ENCODE measurements at regions not wholly inside any gene's neighbourhood (a gene's known extent, or its start where the extent isn't known, plus 50 kb on each side); places are given as distances from the start of the nearest gene placed in this dataset.

DNA sequence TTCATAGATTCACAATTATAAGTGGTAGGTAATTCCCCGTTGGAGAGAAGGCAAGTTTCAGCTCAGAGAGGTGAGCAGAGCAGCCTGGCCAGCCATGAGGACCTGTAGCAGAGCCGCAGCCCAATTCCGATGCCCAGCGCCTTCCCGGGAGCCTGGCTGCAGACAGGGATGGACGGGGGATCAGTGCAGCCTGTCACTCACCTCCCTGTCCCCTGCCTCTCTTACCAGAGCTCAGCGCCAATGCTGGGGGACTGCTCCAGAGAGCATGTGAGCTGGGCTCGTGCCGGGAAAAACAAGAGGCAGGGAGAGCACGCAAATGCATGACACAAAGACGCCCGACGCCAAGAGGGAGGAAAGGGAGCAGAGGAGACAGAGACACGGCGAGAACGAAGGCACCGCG lies 231.9 kb downstream of the BCL11B start:
- no peak for DNase-seq

- DNase-seq, result no peak
Measured at GRCh38 chr14:99040711-99041110, 231.3 kb downstream of the BCL11B start.

- DNase-seq, result no peak
Measured at GRCh38 chr14:99041141-99041819, 230.7 kb downstream of the BCL11B start.

- no peak for DNase-seq
Measured at GRCh38 chr14:99041820-99042174, 230.2 kb downstream of the BCL11B start.

DNA sequence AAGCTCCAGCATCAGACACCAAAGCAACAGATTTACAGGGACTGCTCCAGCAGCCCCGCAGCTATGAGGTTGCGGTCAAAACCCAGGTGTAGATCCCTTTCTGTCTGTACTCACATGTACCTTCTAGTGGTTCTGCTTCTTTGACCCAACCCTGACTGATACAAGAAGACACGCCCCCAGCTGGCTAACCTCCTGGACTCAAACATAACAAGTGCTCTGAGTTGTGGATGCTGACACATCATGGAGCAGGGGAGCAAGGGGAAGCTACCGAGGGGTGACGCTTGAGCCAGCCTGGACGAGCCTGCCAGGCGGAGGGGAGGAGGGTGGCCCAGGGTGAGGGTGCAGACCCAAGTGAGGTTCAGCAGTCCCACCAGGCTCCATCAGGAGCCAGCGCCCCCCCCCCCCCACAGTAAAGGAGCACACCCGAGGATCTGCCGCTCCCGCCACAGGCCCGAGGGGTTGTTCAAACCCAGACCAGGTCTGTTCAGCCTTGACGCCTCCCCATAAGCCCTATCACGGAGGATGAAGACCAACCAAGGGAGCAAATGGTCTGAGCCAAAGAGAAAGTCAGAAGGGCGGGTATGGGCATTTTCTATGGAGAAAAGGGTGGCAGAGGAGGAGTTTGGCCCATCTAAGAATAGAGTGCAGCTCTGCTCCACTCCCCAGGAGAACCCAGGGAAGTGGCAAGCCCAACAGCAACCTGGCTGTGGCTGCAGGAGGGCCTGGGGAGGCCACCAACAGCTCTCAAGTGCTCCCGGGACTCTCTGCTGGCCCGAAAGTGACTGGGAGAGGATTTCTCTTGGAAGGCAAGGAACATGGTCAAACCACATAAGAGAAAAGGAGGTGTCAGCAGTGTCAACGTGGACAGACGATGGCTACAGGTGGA lies 229.4 kb downstream of the BCL11B start:
- no peak for DNase-seq

DNA sequence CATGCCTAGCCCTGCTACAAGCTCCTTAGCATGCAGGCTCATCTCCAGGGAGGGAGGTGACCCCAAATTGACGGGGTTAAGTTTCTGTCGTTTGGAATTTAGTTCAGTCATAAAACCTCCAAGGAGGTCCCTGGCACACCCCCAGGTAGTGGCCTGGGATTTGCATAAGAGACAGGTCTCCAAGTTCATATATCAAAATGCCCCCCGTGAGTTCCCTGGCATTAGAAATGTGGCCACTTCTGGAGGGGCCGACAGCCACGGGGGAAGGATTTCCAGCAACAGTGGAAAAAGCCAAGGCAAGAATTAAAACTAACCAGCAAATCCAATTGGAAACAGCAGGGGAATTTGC lies 228.8 kb downstream of the BCL11B start:
- DNase-seq, result no peak

- DNase-seq, result no peak
Measured at GRCh38 chr14:99043756-99044155, 228.2 kb downstream of the BCL11B start.

DNA sequence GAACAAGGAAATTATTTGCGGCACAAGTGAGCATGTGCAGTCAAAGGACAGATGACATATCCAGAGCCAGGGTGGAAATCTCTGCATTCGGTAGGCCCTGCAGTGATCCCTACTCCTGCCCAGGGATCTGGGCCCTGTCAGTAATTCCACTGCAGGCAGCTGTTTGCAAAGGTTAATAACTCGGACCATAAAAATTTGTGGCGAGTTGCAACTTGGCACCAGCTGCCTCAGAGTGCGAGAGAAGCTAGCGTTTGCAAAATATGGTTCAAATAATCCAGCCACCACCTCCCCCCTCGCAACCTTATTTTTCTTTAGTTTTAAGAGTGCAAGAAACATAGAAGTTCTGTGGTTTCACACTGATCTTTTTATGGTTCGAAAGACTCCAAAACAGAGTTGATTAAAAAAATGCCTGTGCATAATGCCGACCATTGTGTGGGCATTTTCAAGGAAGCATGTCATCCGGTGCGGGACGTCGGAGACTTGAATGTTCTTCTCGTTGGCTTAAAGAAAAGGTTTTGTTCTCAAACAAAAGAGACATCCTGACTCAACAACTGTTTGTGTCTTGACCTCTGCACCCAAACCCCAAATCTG lies 224.5 kb downstream of the BCL11B start:
- no peak for DNase-seq

DNA sequence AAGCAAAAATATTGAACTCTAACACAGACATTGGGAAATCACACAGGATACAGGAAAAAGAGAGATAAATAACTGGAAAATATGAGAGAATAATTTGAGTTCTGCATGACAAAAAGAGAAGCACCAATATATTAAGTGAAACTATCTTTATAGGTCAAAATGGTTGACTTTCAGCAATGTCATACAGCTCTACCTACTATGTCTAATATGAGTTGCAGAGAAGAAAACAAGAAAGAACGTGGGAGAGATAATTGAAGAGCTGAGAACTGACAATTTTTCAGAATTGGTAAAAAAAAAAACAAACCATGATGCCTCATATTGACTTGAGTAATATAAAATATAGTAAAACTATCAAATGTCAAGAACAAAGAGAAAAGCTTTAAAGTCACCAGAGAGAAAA lies 221.7 kb downstream of the BCL11B start:
- DNase-seq, result no peak

DNA sequence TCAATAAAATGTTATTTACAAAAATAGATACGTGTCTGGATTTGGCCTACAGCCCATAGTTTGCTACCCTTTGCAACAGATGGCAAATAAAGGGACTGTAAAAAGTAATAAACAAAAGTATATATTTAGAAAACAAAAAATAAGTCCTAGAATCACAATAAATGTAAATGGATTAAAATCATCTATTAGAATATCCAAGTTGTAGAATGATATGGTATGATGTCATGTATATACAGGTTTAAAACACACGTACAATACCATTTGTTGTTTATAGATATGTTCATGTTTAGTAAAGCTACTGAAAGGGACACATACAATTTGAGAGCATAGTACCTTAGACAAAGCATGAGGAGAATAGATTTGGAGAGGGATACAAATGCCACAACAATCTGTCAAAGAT lies 219.5 kb downstream of the BCL11B start:
- no peak for DNase-seq

DNA sequence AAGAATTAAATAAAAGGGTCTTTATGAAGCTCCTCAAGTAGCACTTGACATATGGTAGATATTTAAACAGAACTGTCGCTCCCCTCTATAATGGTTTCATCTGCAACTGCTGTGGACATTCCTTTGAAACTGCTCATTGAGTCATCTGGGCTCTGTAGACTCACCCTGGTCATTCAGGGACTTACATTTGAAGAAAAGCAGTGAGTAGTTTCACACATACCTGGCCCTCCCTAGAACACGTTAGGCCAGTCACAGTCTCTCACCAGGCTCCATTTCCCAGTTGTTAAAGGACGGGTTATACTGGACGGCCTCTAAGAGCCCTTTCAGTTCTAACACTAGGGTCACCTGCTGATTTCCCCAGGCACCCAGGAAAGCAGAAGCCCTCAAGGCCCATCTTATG lies 217.0 kb downstream of the BCL11B start:
- DNase-seq, result no peak

GRCh38 chr14:99055816-99056215 lies 216.2 kb downstream of the BCL11B start:
- no peak for DNase-seq

- no peak for DNase-seq
Measured at GRCh38 chr14:99057576-99058083, 214.4 kb downstream of the BCL11B start.

- DNase-seq, result no peak
Measured at GRCh38 chr14:99058542-99058941, 213.5 kb downstream of the BCL11B start.

DNA sequence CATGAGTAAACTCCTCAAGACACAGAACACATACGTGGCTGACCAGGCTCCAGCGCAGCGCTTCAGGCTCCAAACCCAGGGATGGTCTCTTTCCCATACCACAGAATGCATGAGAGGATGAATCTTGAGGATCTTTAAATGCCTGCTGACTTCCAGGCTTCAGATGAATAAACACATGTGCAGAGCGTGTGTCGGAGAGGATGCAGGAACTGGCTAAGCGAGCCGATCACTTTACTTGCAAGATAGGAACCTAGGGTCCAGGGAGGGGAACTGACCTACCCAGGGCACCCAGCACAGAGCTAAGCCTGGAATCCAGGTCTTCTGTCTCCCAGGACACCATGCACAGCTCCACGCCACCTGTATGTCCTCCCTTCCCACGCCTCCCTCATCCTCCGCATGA lies 209.8 kb downstream of the BCL11B start:
- DNase-seq, result no peak

DNA sequence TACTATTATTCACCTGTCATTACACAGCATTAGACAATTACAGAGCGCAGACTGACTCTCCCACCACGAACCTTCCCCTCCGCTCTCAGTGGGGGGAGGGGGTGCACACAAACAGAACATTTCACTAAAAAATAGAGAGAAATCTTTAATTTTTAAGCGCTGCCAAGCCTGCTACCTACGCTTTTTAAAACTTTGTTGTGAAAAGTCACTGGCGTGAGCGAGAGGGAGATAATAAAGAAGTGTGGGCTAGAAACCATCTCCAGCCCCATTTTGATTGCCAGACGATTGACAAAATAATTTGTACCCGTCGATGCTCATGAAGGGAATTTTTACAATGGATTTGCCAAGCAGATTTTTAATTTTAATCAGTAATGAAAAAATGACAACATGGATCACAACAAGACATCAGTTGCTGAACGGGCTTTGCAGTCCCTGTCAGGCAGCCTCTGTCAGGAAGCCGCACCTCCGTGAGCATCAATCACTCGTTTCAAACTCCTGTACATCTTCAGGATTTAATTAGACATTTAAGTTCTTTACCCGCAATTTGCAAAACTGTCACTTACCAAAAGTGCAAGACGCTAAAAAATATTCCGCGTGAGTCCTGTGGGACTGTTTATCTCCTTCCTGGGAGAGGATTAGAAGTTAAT lies 209.1 kb downstream of the BCL11B start:
- no peak for DNase-seq

- no peak for DNase-seq
Measured at GRCh38 chr14:99063620-99064225, 208.3 kb downstream of the BCL11B start.

DNA sequence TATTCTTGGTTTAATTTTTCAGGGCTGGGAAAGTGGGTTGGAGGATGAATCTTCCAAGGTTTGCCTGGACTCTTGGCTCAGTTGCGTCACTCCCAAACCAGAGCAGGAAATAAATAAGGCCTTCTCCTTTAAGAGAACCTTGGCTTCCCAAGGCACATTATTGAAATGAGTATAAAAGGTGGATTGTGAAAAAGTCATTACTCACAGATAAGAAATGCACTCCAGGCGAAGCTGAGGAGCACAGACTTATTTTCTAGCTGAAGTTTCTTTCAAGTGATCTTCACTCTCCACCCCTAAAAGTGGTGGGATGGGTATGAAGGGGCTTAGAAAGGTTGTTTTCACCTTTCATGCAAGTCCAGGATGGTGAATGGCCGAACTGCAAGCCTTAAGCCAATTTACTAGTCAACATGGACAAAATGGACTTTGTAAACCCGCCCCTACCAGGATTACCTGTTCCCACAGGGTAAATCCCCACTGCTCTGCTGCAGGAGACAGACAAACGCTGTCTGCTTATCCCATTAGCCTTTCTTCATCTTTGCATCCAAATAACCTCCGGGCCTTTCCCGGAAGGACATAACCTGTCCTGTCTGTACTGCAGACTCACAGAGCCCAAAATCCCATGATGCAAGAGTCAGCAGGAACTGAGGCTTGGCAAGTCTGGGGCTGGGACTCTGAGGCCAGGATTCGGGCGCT lies 207.6 kb downstream of the BCL11B start:
- no peak for DNase-seq

- no peak for DNase-seq
Measured at GRCh38 chr14:99065551-99065950, 206.4 kb downstream of the BCL11B start.

GRCh38 chr14:99066378-99066777 lies 205.6 kb downstream of the BCL11B start:
- DNase-seq, result no peak

DNA sequence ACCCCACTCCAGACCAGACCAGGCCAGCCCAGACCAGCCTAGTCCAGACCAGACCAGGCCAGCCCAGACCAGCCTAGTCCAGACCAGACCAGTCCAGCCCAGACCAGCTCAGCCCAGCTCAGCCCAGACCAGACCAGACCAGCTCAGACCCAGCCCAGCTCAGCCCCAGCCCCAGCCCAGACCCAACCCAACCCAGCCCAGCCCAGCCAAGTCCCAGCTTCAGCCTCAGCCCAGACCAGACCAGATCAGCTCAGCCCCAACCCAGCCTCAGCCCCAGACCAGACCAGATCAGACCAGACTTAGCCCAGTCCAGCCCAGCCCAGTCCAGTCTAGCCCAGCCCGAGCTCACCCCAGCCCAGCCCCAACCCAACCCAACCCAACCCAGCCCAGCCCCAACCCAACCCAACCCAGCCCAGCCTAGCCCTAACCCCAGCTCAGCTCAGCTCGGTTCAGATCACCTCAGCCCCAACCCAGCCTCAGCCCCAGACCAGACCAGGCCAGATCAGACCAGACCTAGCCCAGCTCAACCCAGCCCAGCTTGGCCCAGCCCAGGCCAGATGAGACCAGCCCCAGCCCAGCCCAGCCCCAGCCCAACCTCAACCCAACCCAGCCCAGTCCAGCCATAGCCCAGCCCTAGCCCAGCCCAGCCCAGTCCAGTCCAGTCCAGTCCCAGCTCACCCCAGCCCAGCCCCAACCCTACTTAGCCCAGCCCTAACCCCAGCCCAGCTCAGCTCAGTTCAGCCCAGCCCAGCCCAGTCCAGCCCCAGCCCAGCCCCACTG lies 204.7 kb downstream of the BCL11B start:
- DNase-seq, result no peak

DNA sequence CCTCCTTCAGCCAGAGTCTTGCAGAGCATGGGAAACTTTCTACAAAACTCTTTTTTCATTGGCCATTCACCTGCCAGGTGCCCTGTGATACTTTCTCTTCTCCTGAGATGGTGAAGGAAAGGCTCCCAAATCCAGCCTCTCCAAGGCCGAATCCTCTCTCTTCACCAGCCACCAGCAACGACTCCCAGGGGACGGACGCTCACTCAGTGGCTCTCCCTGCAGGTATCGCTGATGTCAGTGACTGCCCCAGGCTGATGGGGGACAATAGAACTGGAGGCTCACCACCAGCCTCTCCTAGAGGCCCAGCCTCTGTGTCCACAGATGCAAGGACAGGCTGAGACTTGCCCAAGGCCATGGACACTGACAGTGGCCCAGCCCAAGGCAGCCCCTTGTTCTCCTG lies 204.1 kb downstream of the BCL11B start:
- DNase-seq, result no peak

Measured in HCEC 1CT (cell line).